ENCODE measurements at regions not wholly inside any gene's neighbourhood (a gene's known extent, or its start where the extent isn't known, plus 50 kb on each side); places are given as distances from the start of the nearest gene placed in this dataset.

GRCh38 chr16:85188822-85189672 is 76.8 kb upstream of the CIBAR2 start:
- TF ChIP-seq POLR2A (IDR thresholded peaks at IDR 0.05; ENCODE audit: low read depth, low read length): no peak
- DNase-seq (ENCODE audit: insufficient read length, low spot score): no peak
- FAIRE-seq: no peak

GRCh38 chr16:85190572-85190971 is 78.3 kb upstream of the CIBAR2 start:
- no peak for FAIRE-seq
- TF ChIP-seq POLR2A (IDR thresholded peaks at IDR 0.05; ENCODE audit: low read depth, low read length): no peak
- DNase-seq (ENCODE audit: insufficient read length, low spot score): no peak

GRCh38 chr16:85191341-85191965 is 79.2 kb upstream of the CIBAR2 start:
- no peak for TF ChIP-seq POLR2A (IDR thresholded peaks at IDR 0.05; ENCODE audit: low read depth, low read length)
- FAIRE-seq (no peak), DNase-seq (ENCODE audit: insufficient read length, low spot score) (no peak)

- no peak for FAIRE-seq
- no peak for TF ChIP-seq POLR2A (IDR thresholded peaks at IDR 0.05; ENCODE audit: low read depth, low read length)
- DNase-seq (ENCODE audit: insufficient read length, low spot score): no peak
Measured at GRCh38 chr16:85192238-85193114, 80.2 kb upstream of the CIBAR2 start.

GRCh38 chr16:85193115-85193493 is 80.8 kb upstream of the CIBAR2 start:
- FAIRE-seq: no peak
- no peak for TF ChIP-seq POLR2A (IDR thresholded peaks at IDR 0.05; ENCODE audit: low read depth, low read length)
- no peak for DNase-seq (ENCODE audit: insufficient read length, low spot score)

- TF ChIP-seq POLR2A (IDR thresholded peaks at IDR 0.05; ENCODE audit: low read depth, low read length): no peak
- DNase-seq (ENCODE audit: insufficient read length, low spot score): no peak
- no peak for FAIRE-seq
Measured at GRCh38 chr16:85193876-85194275, 81.6 kb upstream of the CIBAR2 start.

GRCh38 chr16:85194307-85195270 is 82.3 kb upstream of the CIBAR2 start:
- FAIRE-seq (no peak), DNase-seq (ENCODE audit: insufficient read length, low spot score) (no peak)
- no peak for TF ChIP-seq POLR2A (IDR thresholded peaks at IDR 0.05; ENCODE audit: low read depth, low read length)

- no peak for TF ChIP-seq POLR2A (IDR thresholded peaks at IDR 0.05; ENCODE audit: low read depth, low read length)
- FAIRE-seq (no peak), DNase-seq (ENCODE audit: insufficient read length, low spot score) (no peak)
Measured at GRCh38 chr16:85195271-85195647, 83.0 kb upstream of the CIBAR2 start.

- TF ChIP-seq POLR2A (IDR thresholded peaks at IDR 0.05; ENCODE audit: low read depth, low read length): no peak
- no peak for DNase-seq (ENCODE audit: insufficient read length, low spot score)
- FAIRE-seq: no peak
Measured at GRCh38 chr16:85195900-85196772, 83.9 kb upstream of the CIBAR2 start.

GRCh38 chr16:85196976-85197375 is 84.7 kb upstream of the CIBAR2 start:
- no peak for TF ChIP-seq POLR2A (IDR thresholded peaks at IDR 0.05; ENCODE audit: low read depth, low read length)
- no peak for DNase-seq (ENCODE audit: insufficient read length, low spot score)
- no peak for FAIRE-seq

GRCh38 chr16:85197611-85198566 is 85.6 kb upstream of the CIBAR2 start:
- no peak for TF ChIP-seq POLR2A (IDR thresholded peaks at IDR 0.05; ENCODE audit: low read depth, low read length)
- DNase-seq (ENCODE audit: insufficient read length, low spot score): no peak
- no peak for FAIRE-seq
